A549 (cell line): ENCODE measurements at regions not wholly inside any gene's neighbourhood (a gene's known extent, or its start where the extent isn't known, plus 50 kb on each side); places are given as distances from the start of the nearest gene placed in this dataset.

Source experiments
- CEBPB ChIP-seq, 2 experiments: fragments of >200 bp in 1 of 2; sonication (Bioruptor Twin) in 1 of 2; formaldehyde crosslinking in 1 of 2; IDR thresholded peaks; 2 replicates each; pipeline ENCODE4 v1.6.1; 2012 to 2016
- CTCF ChIP-seq: fragments of >200 bp; sonication (Bioruptor Twin); formaldehyde crosslinking; IDR thresholded peaks from 3 replicates; pipeline ENCODE4 v1.5.1; 2016
- MAX ChIP-seq: IDR thresholded peaks from 2 replicates; pipeline ENCODE4 v1.6.1; 2012

GRCh38 chr4:125159001-125159400 lies 155.8 kb upstream of the FAT4 start:
- TF ChIP-seq CEBPB (IDR thresholded peaks at IDR 0.05) (no peak), MAX (no peak), CTCF (no peak)
